GM23338 (cell line): ENCODE measurements at regions not wholly inside any gene's neighbourhood (a gene's known extent, or its start where the extent isn't known, plus 50 kb on each side); places are given as distances from the start of the nearest gene placed in this dataset.
"Not testable (repeated sequence)": the region's sequence is repeated elsewhere in the genome, so short reads cannot be mapped to it uniquely, and the experiment has no call there.

Experiments
- CREB1 ChIP-seq: fragments of 250-450 bp; sonication (Bioruptor Pico); IDR thresholded peaks from 2 replicates; pipeline ENCODE4 v1.5.0; 2020; ENCODE audit warnings: low read depth, mild to moderate bottlenecking, moderate library complexity
- EZH2 ChIP-seq: fragments of 200-600 bp; sonication (generic); IDR thresholded peaks from one replicate; pipeline ENCODE4 v1.8.0; 2017; ENCODE audit warnings: antibody characterized with exemption, mild to moderate bottlenecking, low read depth; ENCODE audit not compliant: unreplicated experiment
- EZH2phosphoT487 ChIP-seq: fragments of 200-600 bp; sonication (generic); IDR thresholded peaks from one replicate; pipeline ENCODE4 v1.8.1; 2018; ENCODE audit warnings: antibody characterized with exemption; ENCODE audit not compliant: unreplicated experiment
- JUNB ChIP-seq: IDR thresholded peaks from one replicate; pipeline ENCODE4 v1.6.1; 2016; ENCODE audit warnings: antibody characterized with exemption; ENCODE audit not compliant: unreplicated experiment
- POLR2AphosphoS5 ChIP-seq: IDR thresholded peaks from 2 replicates; pipeline ENCODE4 v1.6.1; 2016; ENCODE audit warnings: antibody characterized with exemption, low read depth
- STAT1 ChIP-seq: IDR thresholded peaks from one replicate; pipeline ENCODE4 v1.6.1; 2016; ENCODE audit warnings: antibody characterized with exemption; ENCODE audit not compliant: unreplicated experiment
- ZNF114 ChIP-seq: fragments of 250-450 bp; sonication (Bioruptor Pico); IDR thresholded peaks from 2 replicates; pipeline ENCODE4 v1.5.0; 2020; ENCODE audit warnings: mild to moderate bottlenecking, moderate library complexity
- ZNF331 ChIP-seq: fragments of 250-450 bp; sonication (Bioruptor Pico); IDR thresholded peaks from 2 replicates; pipeline ENCODE4 v1.5.0; 2020; ENCODE audit warnings: low read depth, mild to moderate bottlenecking, moderate library complexity
- TF ChIP-seq, protein P1 (sequence below), 2 experiments: fragments of 200-600 bp in 1 of 2; sonication (generic) in 1 of 2; conservative IDR thresholded peaks; 2 replicates each; pipeline versions ENCODE4 v1.5.1 to v1.6.1; 2016 to 2017; ENCODE audit warnings: antibody characterized with exemption in 2 of 2, low read depth in 2 of 2, mild to moderate bottlenecking in 2 of 2, moderate library complexity in 1 of 2
- TF ChIP-seq, protein P2 (sequence below): IDR thresholded peaks from one replicate; pipeline ENCODE4 v1.6.1; 2018; ENCODE audit warnings: antibody characterized with exemption; ENCODE audit not compliant: unreplicated experiment
- TF ChIP-seq, protein P3 (sequence below): fragments of 250-450 bp; sonication (Bioruptor Pico); IDR thresholded peaks from 2 replicates; pipeline ENCODE4 v1.5.0; 2020; ENCODE audit warnings: mild to moderate bottlenecking, moderate library complexity
- TF ChIP-seq, protein P4 (sequence below): IDR thresholded peaks from 2 replicates; pipeline ENCODE4 v1.6.1; 2016; ENCODE audit warnings: antibody characterized with exemption

DNA sequence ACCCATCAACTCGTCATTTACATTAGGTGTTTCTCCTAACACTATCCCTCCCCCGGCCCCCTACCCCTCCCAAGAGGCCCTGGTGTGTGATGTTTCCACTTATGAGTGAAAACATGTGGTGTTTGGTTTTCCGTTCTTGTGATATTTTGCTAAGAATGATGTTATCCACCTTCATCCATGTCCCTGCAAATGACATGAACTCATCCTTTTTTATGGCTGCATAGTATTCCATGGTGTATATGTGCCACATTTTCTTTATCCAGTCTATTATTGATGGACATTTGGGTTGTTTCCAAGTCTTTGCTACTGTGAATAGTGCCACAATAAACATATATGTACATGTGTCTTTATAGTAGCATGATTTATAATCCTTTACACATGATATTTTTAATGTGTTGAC is 1914.8 kb upstream of the RAG2 start:
- not testable (repeated sequence) for TF ChIP-seq EZH2; EZH2phosphoT487; ZNF331; CREB1 (CRISPR knock-in tag); POLR2AphosphoS5; STAT1; JUNB; ZNF114 (CRISPR knock-in tag)
- TF ChIP-seq, protein P1, sequence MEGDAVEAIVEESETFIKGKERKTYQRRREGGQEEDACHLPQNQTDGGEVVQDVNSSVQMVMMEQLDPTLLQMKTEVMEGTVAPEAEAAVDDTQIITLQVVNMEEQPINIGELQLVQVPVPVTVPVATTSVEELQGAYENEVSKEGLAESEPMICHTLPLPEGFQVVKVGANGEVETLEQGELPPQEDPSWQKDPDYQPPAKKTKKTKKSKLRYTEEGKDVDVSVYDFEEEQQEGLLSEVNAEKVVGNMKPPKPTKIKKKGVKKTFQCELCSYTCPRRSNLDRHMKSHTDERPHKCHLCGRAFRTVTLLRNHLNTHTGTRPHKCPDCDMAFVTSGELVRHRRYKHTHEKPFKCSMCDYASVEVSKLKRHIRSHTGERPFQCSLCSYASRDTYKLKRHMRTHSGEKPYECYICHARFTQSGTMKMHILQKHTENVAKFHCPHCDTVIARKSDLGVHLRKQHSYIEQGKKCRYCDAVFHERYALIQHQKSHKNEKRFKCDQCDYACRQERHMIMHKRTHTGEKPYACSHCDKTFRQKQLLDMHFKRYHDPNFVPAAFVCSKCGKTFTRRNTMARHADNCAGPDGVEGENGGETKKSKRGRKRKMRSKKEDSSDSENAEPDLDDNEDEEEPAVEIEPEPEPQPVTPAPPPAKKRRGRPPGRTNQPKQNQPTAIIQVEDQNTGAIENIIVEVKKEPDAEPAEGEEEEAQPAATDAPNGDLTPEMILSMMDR (conservative IDR thresholded peaks at IDR 0.05; ENCODE audit: low read depth in 2 of 2), result not testable (repeated sequence)
- TF ChIP-seq, protein P2, sequence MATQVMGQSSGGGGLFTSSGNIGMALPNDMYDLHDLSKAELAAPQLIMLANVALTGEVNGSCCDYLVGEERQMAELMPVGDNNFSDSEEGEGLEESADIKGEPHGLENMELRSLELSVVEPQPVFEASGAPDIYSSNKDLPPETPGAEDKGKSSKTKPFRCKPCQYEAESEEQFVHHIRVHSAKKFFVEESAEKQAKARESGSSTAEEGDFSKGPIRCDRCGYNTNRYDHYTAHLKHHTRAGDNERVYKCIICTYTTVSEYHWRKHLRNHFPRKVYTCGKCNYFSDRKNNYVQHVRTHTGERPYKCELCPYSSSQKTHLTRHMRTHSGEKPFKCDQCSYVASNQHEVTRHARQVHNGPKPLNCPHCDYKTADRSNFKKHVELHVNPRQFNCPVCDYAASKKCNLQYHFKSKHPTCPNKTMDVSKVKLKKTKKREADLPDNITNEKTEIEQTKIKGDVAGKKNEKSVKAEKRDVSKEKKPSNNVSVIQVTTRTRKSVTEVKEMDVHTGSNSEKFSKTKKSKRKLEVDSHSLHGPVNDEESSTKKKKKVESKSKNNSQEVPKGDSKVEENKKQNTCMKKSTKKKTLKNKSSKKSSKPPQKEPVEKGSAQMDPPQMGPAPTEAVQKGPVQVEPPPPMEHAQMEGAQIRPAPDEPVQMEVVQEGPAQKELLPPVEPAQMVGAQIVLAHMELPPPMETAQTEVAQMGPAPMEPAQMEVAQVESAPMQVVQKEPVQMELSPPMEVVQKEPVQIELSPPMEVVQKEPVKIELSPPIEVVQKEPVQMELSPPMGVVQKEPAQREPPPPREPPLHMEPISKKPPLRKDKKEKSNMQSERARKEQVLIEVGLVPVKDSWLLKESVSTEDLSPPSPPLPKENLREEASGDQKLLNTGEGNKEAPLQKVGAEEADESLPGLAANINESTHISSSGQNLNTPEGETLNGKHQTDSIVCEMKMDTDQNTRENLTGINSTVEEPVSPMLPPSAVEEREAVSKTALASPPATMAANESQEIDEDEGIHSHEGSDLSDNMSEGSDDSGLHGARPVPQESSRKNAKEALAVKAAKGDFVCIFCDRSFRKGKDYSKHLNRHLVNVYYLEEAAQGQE, result not testable (repeated sequence)
- TF ChIP-seq, protein P3, sequence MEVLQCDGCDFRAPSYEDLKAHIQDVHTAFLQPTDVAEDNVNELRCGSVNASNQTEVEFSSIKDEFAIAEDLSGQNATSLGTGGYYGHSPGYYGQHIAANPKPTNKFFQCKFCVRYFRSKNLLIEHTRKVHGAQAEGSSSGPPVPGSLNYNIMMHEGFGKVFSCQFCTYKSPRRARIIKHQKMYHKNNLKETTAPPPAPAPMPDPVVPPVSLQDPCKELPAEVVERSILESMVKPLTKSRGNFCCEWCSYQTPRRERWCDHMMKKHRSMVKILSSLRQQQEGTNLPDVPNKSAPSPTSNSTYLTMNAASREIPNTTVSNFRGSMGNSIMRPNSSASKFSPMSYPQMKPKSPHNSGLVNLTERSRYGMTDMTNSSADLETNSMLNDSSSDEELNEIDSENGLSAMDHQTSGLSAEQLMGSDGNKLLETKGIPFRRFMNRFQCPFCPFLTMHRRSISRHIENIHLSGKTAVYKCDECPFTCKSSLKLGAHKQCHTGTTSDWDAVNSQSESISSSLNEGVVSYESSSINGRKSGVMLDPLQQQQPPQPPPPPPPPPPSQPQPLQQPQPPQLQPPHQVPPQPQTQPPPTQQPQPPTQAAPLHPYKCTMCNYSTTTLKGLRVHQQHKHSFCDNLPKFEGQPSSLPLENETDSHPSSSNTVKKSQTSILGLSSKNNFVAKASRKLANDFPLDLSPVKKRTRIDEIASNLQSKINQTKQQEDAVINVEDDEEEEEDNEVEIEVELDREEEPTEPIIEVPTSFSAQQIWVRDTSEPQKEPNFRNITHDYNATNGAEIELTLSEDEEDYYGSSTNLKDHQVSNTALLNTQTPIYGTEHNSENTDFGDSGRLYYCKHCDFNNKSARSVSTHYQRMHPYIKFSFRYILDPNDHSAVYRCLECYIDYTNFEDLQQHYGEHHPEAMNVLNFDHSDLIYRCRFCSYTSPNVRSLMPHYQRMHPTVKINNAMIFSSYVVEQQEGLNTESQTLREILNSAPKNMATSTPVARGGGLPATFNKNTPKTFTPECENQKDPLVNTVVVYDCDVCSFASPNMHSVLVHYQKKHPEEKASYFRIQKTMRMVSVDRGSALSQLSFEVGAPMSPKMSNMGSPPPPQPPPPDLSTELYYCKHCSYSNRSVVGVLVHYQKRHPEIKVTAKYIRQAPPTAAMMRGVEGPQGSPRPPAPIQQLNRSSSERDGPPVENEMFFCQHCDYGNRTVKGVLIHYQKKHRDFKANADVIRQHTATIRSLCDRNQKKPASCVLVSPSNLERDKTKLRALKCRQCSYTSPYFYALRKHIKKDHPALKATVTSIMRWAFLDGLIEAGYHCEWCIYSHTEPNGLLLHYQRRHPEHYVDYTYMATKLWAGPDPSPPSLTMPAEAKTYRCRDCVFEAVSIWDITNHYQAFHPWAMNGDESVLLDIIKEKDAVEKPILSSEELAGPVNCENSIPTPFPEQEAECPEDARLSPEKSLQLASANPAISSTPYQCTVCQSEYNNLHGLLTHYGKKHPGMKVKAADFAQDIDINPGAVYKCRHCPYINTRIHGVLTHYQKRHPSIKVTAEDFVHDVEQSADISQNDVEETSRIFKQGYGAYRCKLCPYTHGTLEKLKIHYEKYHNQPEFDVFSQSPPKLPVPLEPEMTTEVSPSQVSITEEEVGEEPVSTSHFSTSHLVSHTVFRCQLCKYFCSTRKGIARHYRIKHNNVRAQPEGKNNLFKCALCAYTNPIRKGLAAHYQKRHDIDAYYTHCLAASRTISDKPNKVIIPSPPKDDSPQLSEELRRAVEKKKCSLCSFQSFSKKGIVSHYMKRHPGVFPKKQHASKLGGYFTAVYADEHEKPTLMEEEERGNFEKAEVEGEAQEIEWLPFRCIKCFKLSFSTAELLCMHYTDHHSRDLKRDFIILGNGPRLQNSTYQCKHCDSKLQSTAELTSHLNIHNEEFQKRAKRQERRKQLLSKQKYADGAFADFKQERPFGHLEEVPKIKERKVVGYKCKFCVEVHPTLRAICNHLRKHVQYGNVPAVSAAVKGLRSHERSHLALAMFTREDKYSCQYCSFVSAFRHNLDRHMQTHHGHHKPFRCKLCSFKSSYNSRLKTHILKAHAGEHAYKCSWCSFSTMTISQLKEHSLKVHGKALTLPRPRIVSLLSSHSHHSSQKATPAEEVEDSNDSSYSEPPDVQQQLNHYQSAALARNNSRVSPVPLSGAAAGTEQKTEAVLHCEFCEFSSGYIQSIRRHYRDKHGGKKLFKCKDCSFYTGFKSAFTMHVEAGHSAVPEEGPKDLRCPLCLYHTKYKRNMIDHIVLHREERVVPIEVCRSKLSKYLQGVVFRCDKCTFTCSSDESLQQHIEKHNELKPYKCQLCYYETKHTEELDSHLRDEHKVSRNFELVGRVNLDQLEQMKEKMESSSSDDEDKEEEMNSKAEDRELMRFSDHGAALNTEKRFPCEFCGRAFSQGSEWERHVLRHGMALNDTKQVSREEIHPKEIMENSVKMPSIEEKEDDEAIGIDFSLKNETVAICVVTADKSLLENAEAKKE (CRISPR knock-in tag), result not testable (repeated sequence)
- TF ChIP-seq, protein P4, sequence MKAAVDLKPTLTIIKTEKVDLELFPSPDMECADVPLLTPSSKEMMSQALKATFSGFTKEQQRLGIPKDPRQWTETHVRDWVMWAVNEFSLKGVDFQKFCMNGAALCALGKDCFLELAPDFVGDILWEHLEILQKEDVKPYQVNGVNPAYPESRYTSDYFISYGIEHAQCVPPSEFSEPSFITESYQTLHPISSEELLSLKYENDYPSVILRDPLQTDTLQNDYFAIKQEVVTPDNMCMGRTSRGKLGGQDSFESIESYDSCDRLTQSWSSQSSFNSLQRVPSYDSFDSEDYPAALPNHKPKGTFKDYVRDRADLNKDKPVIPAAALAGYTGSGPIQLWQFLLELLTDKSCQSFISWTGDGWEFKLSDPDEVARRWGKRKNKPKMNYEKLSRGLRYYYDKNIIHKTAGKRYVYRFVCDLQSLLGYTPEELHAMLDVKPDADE, result not testable (repeated sequence)
